Vagina (tissue), 2 donors: ENCODE measurements at regions not wholly inside any gene's neighbourhood (a gene's known extent, or its start where the extent isn't known, plus 50 kb on each side); places are given as distances from the start of the nearest gene placed in this dataset.

Experiments
- DNase-seq, 2 donors: peaks; one replicate each; pipeline ENCODE4 v3.0.0-alpha.2; 2017; ENCODE audit errors: extremely low spot score in 2 of 2
- H3K27ac ChIP-seq: fragments of 200-600 bp; sonication (generic); one replicate; pipeline ENCODE4 v1.5.1; 2019
- H3K27me3 ChIP-seq: fragments of 200-600 bp; sonication (generic); one replicate; pipeline ENCODE4 v1.5.1; 2019
- H3K36me3 ChIP-seq, 2 donors: fragments of 200-600 bp; sonication (generic); one replicate each; pipeline ENCODE4 v1.5.1; 2017 to 2019
- H3K4me1 ChIP-seq: fragments of 200-600 bp; sonication (generic); one replicate; pipeline ENCODE4 v1.5.1; 2019
- H3K4me3 ChIP-seq, 2 donors: fragments of 200-600 bp; sonication (generic); 1 replicate in 1 of 2; 2 replicates in 1 of 2; pipeline ENCODE4 v1.5.1; 2016 to 2019
- H3K9me3 ChIP-seq: fragments of 200-600 bp; sonication (generic); one replicate; pipeline ENCODE4 v1.5.1; 2019
- POLR2A ChIP-seq, 2 donors: fragments of 450-650 bp; IDR thresholded peaks; one replicate each; pipeline ENCODE4 v1.6.1; 2017; ENCODE audit warnings: antibody characterized with exemption in 2 of 2, mild to moderate bottlenecking in 2 of 2, moderate library complexity in 2 of 2
- POLR2AphosphoS5 ChIP-seq, 2 donors: sonication (generic); formaldehyde crosslinking; IDR thresholded peaks; one replicate each; pipeline ENCODE4 v1.9.0; 2017; ENCODE audit warnings: antibody characterized with exemption in 2 of 2, mild to moderate bottlenecking in 2 of 2, low read depth in 1 of 2; ENCODE audit not compliant: insufficient read depth in 1 of 2
- intact Hi-C: fragments of 100-400 bp; cut with DNase I; formaldehyde crosslinking; loops from one replicate; pipeline ENCODE4 v1.15.1; 2023
- TF ChIP-seq, protein P1 (sequence below), 3 experiments: fragments of 450-650 bp in 2 of 3; fragments of 200-600 bp in 1 of 3; sonication (generic) in 1 of 3; IDR thresholded peaks; one replicate each; pipeline ENCODE4 v1.5.1; 2017 to 2019; ENCODE audit warnings: antibody characterized with exemption in 3 of 3, mild to moderate bottlenecking in 2 of 3, moderate library complexity in 2 of 3

DNA sequence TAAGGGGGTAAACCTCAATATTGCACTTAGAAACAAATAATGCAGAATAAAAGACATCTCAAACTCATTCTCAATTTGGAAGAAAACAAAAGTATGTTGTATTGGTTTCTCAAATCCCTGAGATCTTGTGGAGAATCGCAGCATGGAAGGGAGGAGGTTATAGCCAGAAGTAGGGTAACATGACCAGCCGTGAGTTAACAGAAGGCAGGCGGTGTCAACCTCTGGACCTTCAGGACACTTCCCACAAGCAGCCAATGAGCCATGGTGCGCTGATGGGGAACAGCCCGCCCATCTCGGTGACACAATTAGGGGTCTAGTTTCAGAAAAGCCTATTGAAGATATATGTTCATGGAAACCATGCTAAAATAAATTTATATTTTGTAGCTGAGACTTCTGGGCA lies 98.4 kb downstream of the ALDH8A1 start:
- H3K27ac ChIP-seq: no peak overlapping the region
- intact Hi-C loops: no loop called here
- H3K27me3 ChIP-seq: no peaks in the 10 kb centered on the region
- no peak for TF ChIP-seq POLR2A (IDR thresholded peaks at IDR 0.05)
- TF ChIP-seq, protein P1, sequence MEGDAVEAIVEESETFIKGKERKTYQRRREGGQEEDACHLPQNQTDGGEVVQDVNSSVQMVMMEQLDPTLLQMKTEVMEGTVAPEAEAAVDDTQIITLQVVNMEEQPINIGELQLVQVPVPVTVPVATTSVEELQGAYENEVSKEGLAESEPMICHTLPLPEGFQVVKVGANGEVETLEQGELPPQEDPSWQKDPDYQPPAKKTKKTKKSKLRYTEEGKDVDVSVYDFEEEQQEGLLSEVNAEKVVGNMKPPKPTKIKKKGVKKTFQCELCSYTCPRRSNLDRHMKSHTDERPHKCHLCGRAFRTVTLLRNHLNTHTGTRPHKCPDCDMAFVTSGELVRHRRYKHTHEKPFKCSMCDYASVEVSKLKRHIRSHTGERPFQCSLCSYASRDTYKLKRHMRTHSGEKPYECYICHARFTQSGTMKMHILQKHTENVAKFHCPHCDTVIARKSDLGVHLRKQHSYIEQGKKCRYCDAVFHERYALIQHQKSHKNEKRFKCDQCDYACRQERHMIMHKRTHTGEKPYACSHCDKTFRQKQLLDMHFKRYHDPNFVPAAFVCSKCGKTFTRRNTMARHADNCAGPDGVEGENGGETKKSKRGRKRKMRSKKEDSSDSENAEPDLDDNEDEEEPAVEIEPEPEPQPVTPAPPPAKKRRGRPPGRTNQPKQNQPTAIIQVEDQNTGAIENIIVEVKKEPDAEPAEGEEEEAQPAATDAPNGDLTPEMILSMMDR (IDR thresholded peaks at IDR 0.05): no peak
- peaks cover 8% of the 10 kb centered on the region for H3K4me1 ChIP-seq
- no peaks in the 10 kb centered on the region for H3K9me3 ChIP-seq
- H3K36me3 ChIP-seq: no peaks in the 10 kb centered on the region
- H3K4me3 ChIP-seq: no peak overlapping the region
- DNase-seq: no peak

DNA sequence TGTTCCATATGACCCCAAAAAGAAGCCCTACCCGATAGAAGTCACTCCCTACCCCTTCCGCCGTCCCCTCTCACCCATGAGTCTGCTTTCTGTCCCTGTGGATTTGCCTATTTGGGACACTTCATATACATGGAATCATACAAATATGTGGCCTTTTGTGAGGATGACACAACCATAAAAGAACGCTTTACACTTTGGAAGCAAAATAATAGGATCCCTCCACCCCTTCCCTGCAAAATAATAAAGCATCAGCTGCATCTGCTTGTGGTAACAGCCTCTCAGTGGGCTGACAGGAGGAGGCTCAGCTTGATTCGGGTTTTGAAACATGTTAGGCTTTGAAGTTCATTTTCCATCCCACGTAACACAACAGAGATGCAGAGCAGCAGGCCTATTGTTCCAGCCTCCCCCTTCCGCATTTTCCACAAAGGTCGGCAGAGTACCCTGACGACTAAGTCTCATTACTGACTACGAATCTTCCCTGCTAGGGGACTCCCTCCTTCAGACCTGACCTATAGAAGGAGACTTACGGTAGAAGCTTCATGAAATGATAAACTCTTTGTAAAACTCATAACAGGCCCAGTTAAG lies 99.1 kb downstream of the ALDH8A1 start:
- peaks cover 8% of the 10 kb centered on the region for H3K4me1 ChIP-seq
- intact Hi-C loops: no loop called here
- no peaks in the 10 kb centered on the region for H3K36me3 ChIP-seq
- no peak for DNase-seq
- H3K4me3 ChIP-seq: no peak overlapping the region
- no peaks in the 10 kb centered on the region for H3K27me3 ChIP-seq
- H3K9me3 ChIP-seq: no peaks in the 10 kb centered on the region
- no peak overlapping the region for H3K27ac ChIP-seq
- TF ChIP-seq, protein P1 (IDR thresholded peaks at IDR 0.05): no peak
- TF ChIP-seq POLR2AphosphoS5 (IDR thresholded peaks at IDR 0.05; ENCODE audit: insufficient read depth in 1 of 2, low read depth in 1 of 2) (no peak), POLR2A (IDR thresholded peaks at IDR 0.05) (no peak)

DNA sequence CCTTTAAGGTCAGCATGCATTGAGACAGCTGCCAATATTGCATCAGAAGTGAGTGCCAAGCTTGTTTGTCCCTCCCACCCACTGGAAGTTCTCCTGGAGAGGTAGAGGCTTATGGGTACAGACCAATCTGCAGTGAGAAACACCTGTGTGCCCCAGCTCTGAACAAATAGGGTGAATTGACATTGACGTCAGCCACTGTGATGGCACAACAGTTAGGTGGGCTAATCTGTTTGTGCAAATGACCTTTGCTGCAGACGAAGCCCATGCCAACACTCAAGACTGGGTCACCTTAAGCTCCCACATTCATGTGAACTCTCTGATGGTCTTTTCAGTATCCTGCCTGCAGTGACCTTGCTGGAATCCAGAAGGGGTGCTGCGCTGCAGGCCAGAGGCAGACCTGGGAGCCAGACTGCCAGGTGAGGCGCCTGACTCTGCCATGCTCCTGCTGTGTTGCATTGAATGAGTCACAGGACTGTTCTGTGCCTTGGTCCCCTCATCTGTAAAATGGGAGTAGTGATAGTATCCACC lies 99.9 kb downstream of the ALDH8A1 start:
- Histone ChIP-seq H3K9me3 (no peaks in the 10 kb centered on the region), H3K27ac (no peak overlapping the region), H3K4me1 (peaks cover 8% of the 10 kb centered on the region), H3K4me3 (no peak overlapping the region), H3K36me3 (no peaks in the 10 kb centered on the region), H3K27me3 (no peaks in the 10 kb centered on the region)
- no peak for DNase-seq
- intact Hi-C loops: no loop called here
- no peak for TF ChIP-seq POLR2A (IDR thresholded peaks at IDR 0.05)

DNA sequence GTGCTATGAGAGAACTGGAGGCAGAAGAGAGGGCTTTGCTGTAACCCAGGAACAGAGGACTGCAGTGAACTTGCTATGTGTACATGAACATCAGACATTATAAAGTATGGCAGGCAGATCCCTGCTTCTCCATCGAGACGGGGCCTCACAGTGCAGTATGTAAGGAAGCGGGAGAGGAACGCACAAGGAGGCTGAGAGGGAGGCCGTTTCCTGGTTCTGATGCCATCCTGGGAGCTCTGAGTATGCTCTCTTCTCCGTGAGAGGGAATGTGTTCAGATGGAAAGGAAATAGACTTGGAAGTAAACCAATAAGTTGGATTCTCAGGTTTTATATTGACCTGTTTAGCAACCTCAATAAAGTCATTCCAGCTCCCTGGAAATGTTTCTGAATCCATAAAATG lies 101.8 kb downstream of the ALDH8A1 start:
- H3K4me1 ChIP-seq: no peaks in the 10 kb centered on the region
- no peaks in the 10 kb centered on the region for H3K27me3 ChIP-seq
- H3K27ac ChIP-seq: no peak overlapping the region
- no peak overlapping the region for H3K4me3 ChIP-seq
- H3K36me3 ChIP-seq: no peaks in the 10 kb centered on the region
- no peak for DNase-seq
- no peaks in the 10 kb centered on the region for H3K9me3 ChIP-seq
- intact Hi-C loops: no loop called here
- TF ChIP-seq, protein P1 (IDR thresholded peaks at IDR 0.05): no peak
- TF ChIP-seq POLR2A (IDR thresholded peaks at IDR 0.05): no peak
- no peak for TF ChIP-seq POLR2AphosphoS5 (IDR thresholded peaks at IDR 0.05; ENCODE audit: insufficient read depth in 1 of 2, low read depth in 1 of 2)

DNA sequence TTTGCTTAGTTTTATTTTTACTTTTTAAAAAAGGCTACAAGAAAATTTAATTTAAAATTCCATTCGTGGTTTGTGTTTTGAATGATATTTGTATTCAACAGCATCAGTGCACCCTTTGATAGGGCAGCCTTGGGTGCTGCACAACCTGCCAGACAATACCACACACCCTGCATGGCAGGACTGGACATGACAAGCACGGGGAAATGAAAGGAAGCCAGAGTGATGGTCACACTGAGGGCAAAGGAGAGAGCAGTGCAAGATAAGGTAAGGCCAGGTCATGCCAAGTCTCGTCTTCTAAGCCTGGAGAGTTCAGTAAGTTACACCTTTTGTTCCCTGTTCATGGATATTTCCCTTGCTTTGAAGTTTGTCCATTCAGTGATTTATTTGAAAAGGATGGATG lies 103.0 kb downstream of the ALDH8A1 start:
- Histone ChIP-seq H3K4me3 (no peak overlapping the region), H3K9me3 (no peaks in the 10 kb centered on the region), H3K27me3 (no peaks in the 10 kb centered on the region), H3K27ac (no peak overlapping the region), H3K4me1 (no peaks in the 10 kb centered on the region), H3K36me3 (no peaks in the 10 kb centered on the region)
- intact Hi-C loops: no loop called here
- DNase-seq: no peak
- TF ChIP-seq, protein P1 (IDR thresholded peaks at IDR 0.05): no peak
- TF ChIP-seq POLR2A (IDR thresholded peaks at IDR 0.05) (no peak), POLR2AphosphoS5 (IDR thresholded peaks at IDR 0.05; ENCODE audit: insufficient read depth in 1 of 2, low read depth in 1 of 2) (no peak)
